ENCODE measurements at regions not wholly inside any gene's neighbourhood (a gene's known extent, or its start where the extent isn't known, plus 50 kb on each side); places are given as distances from the start of the nearest gene placed in this dataset.

DNA sequence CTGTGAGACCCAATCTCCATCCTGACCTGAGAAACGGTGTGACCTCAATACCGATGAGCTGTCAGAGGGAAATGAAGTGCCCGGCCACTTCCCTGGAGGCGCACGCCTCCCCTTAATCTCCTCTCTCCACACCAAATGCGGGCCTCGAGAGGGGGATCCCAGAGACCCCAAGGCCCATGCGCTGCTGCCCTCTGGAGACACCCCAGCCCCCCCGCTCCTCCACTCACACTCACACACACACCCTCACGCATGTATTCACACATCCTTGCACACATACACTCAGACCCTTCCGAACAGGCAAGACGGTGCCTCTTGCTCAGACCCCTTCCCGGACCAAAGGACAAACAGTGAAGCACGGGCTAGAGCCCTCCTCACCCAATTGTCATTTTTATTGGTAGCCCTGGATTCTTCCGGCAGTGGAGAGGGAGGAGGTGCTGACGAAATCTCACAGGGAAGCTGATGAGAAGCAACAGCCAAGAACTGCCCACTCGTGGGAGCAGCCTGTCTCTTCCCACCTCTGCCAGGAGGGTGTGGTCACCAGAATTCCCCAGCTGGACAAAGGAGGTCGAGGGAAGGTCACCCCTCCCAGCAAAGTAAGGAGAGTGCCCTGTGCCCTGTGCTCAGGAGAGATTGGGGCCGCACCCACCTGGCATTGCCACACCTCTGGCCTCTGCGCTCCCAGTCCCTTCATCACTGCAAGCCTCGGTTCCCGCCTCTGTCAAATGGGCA is 136.0 kb upstream of the TNRC6C start:
- TF ChIP-seq, protein P1, sequence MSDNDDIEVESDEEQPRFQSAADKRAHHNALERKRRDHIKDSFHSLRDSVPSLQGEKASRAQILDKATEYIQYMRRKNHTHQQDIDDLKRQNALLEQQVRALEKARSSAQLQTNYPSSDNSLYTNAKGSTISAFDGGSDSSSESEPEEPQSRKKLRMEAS (IDR thresholded peaks at IDR 0.05): no peak
- no peak for TF ChIP-seq EP300 (IDR thresholded peaks at IDR 0.05; ENCODE audit: borderline replicate concordance)
- TF ChIP-seq CREB1 (IDR thresholded peaks at IDR 0.05; ENCODE audit: low read depth): no peak
- no peak for TF ChIP-seq TEAD4 (IDR thresholded peaks at IDR 0.05)
- TF ChIP-seq EGR1 (IDR thresholded peaks at IDR 0.05): no peak
- TF ChIP-seq TAF1 (IDR thresholded peaks at IDR 0.05; ENCODE audit: low read depth): no peak
- no peak for TF ChIP-seq RAD21 (IDR thresholded peaks at IDR 0.05; ENCODE audit: low read depth)
- TF ChIP-seq CEBPB (IDR thresholded peaks at IDR 0.05): no peak
- TF ChIP-seq FOXM1 (IDR thresholded peaks at IDR 0.05; ENCODE audit: borderline replicate concordance, low read depth): no peak
- TF ChIP-seq, protein P2, sequence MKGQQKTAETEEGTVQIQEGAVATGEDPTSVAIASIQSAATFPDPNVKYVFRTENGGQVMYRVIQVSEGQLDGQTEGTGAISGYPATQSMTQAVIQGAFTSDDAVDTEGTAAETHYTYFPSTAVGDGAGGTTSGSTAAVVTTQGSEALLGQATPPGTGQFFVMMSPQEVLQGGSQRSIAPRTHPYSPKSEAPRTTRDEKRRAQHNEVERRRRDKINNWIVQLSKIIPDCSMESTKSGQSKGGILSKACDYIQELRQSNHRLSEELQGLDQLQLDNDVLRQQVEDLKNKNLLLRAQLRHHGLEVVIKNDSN (IDR thresholded peaks at IDR 0.05): no peak
- no peak for TF ChIP-seq TCF12 (IDR thresholded peaks at IDR 0.05; ENCODE audit: low read depth)
- no peak for TF ChIP-seq NFIC (IDR thresholded peaks at IDR 0.05)
- no peak for TF ChIP-seq ZBTB7A (IDR thresholded peaks at IDR 0.05; ENCODE audit: low read depth)
- no peak for TF ChIP-seq YY1 (IDR thresholded peaks at IDR 0.05; ENCODE audit: low read depth)
- TF ChIP-seq, protein P3, sequence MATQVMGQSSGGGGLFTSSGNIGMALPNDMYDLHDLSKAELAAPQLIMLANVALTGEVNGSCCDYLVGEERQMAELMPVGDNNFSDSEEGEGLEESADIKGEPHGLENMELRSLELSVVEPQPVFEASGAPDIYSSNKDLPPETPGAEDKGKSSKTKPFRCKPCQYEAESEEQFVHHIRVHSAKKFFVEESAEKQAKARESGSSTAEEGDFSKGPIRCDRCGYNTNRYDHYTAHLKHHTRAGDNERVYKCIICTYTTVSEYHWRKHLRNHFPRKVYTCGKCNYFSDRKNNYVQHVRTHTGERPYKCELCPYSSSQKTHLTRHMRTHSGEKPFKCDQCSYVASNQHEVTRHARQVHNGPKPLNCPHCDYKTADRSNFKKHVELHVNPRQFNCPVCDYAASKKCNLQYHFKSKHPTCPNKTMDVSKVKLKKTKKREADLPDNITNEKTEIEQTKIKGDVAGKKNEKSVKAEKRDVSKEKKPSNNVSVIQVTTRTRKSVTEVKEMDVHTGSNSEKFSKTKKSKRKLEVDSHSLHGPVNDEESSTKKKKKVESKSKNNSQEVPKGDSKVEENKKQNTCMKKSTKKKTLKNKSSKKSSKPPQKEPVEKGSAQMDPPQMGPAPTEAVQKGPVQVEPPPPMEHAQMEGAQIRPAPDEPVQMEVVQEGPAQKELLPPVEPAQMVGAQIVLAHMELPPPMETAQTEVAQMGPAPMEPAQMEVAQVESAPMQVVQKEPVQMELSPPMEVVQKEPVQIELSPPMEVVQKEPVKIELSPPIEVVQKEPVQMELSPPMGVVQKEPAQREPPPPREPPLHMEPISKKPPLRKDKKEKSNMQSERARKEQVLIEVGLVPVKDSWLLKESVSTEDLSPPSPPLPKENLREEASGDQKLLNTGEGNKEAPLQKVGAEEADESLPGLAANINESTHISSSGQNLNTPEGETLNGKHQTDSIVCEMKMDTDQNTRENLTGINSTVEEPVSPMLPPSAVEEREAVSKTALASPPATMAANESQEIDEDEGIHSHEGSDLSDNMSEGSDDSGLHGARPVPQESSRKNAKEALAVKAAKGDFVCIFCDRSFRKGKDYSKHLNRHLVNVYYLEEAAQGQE (IDR thresholded peaks at IDR 0.05; ENCODE audit: low read depth): no peak

DNA sequence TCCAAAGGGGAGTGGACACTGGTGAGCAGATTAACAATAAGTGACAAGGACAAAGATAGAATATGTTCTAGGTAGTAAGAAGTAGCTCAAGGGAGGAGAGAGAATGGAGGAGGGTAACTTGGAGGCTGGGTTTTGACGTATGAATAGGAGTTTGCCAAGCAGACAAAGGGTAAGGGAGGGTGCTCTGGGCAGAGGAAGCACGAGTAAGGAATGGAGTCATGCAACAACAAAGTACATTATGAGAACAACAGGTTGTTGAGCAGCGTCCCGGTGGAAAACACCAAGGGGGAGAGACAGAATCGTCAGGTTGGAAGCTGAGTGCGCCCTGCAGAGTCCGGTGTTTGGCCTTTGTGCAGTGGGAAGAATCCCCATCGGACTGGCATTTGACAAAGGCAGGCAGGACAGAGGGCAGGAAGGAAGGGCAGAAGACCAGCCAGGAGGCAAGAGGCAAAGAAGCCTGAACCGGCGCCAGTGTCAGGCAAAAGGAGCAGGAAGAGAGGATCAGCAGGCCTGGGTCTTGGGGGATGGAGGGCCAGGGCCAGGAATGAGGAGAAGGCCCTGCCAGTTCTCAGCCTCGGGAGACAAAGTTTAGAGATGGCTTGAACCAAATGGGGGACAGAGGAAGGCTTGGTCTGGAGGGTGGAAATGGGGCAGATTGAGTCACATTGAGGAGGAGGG is 134.3 kb upstream of the TNRC6C start:
- TF ChIP-seq EP300 (IDR thresholded peaks at IDR 0.05; ENCODE audit: borderline replicate concordance) (no peak), TEAD4 (IDR thresholded peaks at IDR 0.05) (no peak), FOXM1 (IDR thresholded peaks at IDR 0.05; ENCODE audit: borderline replicate concordance, low read depth) (no peak), NFIC (IDR thresholded peaks at IDR 0.05) (no peak), ZBTB7A (IDR thresholded peaks at IDR 0.05; ENCODE audit: low read depth) (no peak), YY1 (IDR thresholded peaks at IDR 0.05; ENCODE audit: low read depth) (no peak), EGR1 (IDR thresholded peaks at IDR 0.05) (no peak)
- TF ChIP-seq, protein P2 (IDR thresholded peaks at IDR 0.05): no peak
- TF ChIP-seq, protein P1 (IDR thresholded peaks at IDR 0.05): no peak

DNA sequence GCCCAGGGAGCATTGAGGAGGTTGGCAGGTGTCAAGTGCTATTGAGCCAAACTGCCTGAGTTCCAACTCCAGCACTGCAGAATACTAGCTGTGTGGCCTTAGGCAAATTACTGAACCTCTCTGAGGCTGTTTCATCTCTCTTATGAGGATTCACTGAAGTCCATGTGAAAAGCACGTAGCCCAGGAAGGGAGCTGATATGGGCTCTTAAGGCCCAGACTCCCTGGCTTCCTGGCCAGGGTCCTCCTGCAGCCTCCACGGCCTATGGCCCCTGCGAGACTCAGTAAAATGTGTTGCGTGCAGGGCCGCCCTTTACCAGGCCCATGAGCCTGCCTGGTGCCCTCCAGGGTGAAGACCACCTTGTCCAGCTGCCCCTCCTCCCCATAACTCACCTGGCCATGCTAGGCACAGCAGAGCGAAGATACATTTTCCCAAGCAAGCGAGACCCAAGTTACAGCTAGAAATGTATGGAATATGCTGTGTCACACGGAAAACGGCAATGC is 133.7 kb upstream of the TNRC6C start:
- no peak for TF ChIP-seq EGR1 (IDR thresholded peaks at IDR 0.05)
- TF ChIP-seq CREB1 (IDR thresholded peaks at IDR 0.05; ENCODE audit: low read depth): no peak
- TF ChIP-seq TEAD4 (IDR thresholded peaks at IDR 0.05): no peak
- TF ChIP-seq FOXM1 (IDR thresholded peaks at IDR 0.05; ENCODE audit: borderline replicate concordance, low read depth): no peak
- TF ChIP-seq TAF1 (IDR thresholded peaks at IDR 0.05; ENCODE audit: low read depth): no peak
- TF ChIP-seq, protein P3 (IDR thresholded peaks at IDR 0.05; ENCODE audit: low read depth): no peak
- no peak for TF ChIP-seq NFIC (IDR thresholded peaks at IDR 0.05)
- no peak for TF ChIP-seq YY1 (IDR thresholded peaks at IDR 0.05; ENCODE audit: low read depth)
- TF ChIP-seq CEBPB (IDR thresholded peaks at IDR 0.05): no peak
- TF ChIP-seq, protein P2 (IDR thresholded peaks at IDR 0.05): no peak
- TF ChIP-seq TCF12 (IDR thresholded peaks at IDR 0.05; ENCODE audit: low read depth): no peak
- TF ChIP-seq EP300 (IDR thresholded peaks at IDR 0.05; ENCODE audit: borderline replicate concordance): no peak
- TF ChIP-seq ZBTB7A (IDR thresholded peaks at IDR 0.05; ENCODE audit: low read depth): no peak
- TF ChIP-seq, protein P1 (IDR thresholded peaks at IDR 0.05): no peak

DNA sequence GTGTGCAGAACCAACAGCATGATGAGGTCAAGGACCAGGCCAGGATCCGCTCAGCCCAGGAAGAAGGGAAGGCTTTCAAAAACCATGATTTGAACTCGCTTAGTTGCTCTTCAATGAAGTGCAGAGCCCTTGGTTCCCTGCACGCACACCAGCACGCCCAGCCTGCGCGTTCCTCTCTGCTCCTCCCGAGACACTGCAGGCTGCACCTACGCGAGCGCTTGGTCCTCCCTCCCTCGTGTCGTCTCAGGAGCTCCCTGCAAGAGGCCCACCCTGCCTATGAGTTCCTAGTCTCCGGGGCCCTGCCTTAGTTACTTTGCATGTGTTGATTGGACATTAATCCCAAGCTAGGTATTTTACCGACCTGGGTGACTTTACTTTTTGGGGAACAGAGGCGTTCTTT is 132.9 kb upstream of the TNRC6C start:
- TF ChIP-seq CREB1 (IDR thresholded peaks at IDR 0.05; ENCODE audit: low read depth) (no peak), YY1 (IDR thresholded peaks at IDR 0.05; ENCODE audit: low read depth) (no peak), TCF12 (IDR thresholded peaks at IDR 0.05; ENCODE audit: low read depth) (no peak), TEAD4 (IDR thresholded peaks at IDR 0.05) (no peak), RAD21 (IDR thresholded peaks at IDR 0.05; ENCODE audit: low read depth) (no peak), FOXM1 (IDR thresholded peaks at IDR 0.05; ENCODE audit: borderline replicate concordance, low read depth) (no peak), EGR1 (IDR thresholded peaks at IDR 0.05) (no peak), TAF1 (IDR thresholded peaks at IDR 0.05; ENCODE audit: low read depth) (no peak), NFIC (IDR thresholded peaks at IDR 0.05) (no peak), ZBTB7A (IDR thresholded peaks at IDR 0.05; ENCODE audit: low read depth) (no peak), EP300 (IDR thresholded peaks at IDR 0.05; ENCODE audit: borderline replicate concordance) (no peak), CEBPB (IDR thresholded peaks at IDR 0.05) (no peak)
- TF ChIP-seq, protein P2 (IDR thresholded peaks at IDR 0.05): no peak
- TF ChIP-seq, protein P1 (IDR thresholded peaks at IDR 0.05): no peak
- TF ChIP-seq, protein P3 (IDR thresholded peaks at IDR 0.05; ENCODE audit: low read depth): no peak

All from Ishikawa (cell line).